NOMO-1 (cell line): ENCODE measurements at regions not wholly inside any gene's neighbourhood (a gene's known extent, or its start where the extent isn't known, plus 50 kb on each side); places are given as distances from the start of the nearest gene placed in this dataset.
A peak's percentile ranks its signal among the peaks of the same experiment; 100 is the strongest.
"Not testable (repeated sequence)": the region's sequence is repeated elsewhere in the genome, so short reads cannot be mapped to it uniquely, and the experiment has no call there.

ENCODE experiments used
- DNase-seq, 2 experiments: peaks; one replicate each; lab custom pipeline; 2025; ENCODE audit not compliant: unreplicated experiment in 2 of 2; lab: John Stamatoyannopoulos, UW

- DNase-seq = no peak
Measured at GRCh38 chr3:39651993-39652739, 157.2 kb upstream of the MYRIP start.

- not testable (repeated sequence) for DNase-seq
Measured at GRCh38 chr3:39655718-39656117, 153.7 kb upstream of the MYRIP start.

- DNase-seq = no peak
Measured at GRCh38 chr3:39657075-39657474, 152.3 kb upstream of the MYRIP start.

- DNase-seq = no peak
Measured at GRCh38 chr3:39657775-39658174, 151.6 kb upstream of the MYRIP start.

- DNase-seq = no peak
Measured at GRCh38 chr3:39664931-39665330, 144.5 kb upstream of the MYRIP start.

GRCh38 chr3:39665441-39665840 is 144.0 kb upstream of the MYRIP start:
- DNase-seq = no peak

GRCh38 chr3:39668420-39668819 is 141.0 kb upstream of the MYRIP start:
- DNase-seq = peak in 1 of 2 experiments; percentile 39

GRCh38 chr3:39671116-39671515 is 138.3 kb upstream of the MYRIP start:
- DNase-seq = no peak

GRCh38 chr3:39671600-39671999 is 137.8 kb upstream of the MYRIP start:
- DNase-seq = no peak

GRCh38 chr3:39705351-39705900 is 104.0 kb upstream of the MYRIP start:
- DNase-seq = no peak

GRCh38 chr3:39707314-39707909 is 102.0 kb upstream of the MYRIP start:
- DNase-seq = peak in 1 of 2 experiments; percentile 3

- DNase-seq = no peak
Measured at GRCh38 chr3:39712413-39713048, 96.9 kb upstream of the MYRIP start.

- DNase-seq = not testable (repeated sequence)
Measured at GRCh38 chr3:39713341-39713740, 96.1 kb upstream of the MYRIP start.

GRCh38 chr3:39716849-39717248 is 92.6 kb upstream of the MYRIP start:
- no peak for DNase-seq

GRCh38 chr3:39718674-39719595 is 90.5 kb upstream of the MYRIP start:
- no peak for DNase-seq

GRCh38 chr3:39721076-39721475 is 88.3 kb upstream of the MYRIP start:
- no peak for DNase-seq

GRCh38 chr3:39724233-39724846 is 85.1 kb upstream of the MYRIP start:
- no peak for DNase-seq

GRCh38 chr3:39725321-39725720 is 84.1 kb upstream of the MYRIP start:
- DNase-seq = no peak

- no peak for DNase-seq
Measured at GRCh38 chr3:39727415-39727814, 82.0 kb upstream of the MYRIP start.

- no peak for DNase-seq
Measured at GRCh38 chr3:39733804-39734203, 75.6 kb upstream of the MYRIP start.
